ENCODE measurements at regions not wholly inside any gene's neighbourhood (a gene's known extent, or its start where the extent isn't known, plus 50 kb on each side); places are given as distances from the start of the nearest gene placed in this dataset.

- TF ChIP-seq TAF1 (IDR thresholded peaks at IDR 0.05; ENCODE audit: borderline replicate concordance, low read depth, low read length) (no peak), POLR2AphosphoS5 (IDR thresholded peaks at IDR 0.05; ENCODE audit: low read depth, low read length) (no peak)
Observed at GRCh38 chr21:31553926-31554325, 105.6 kb upstream of the SOD1 start.
